GM19438 (cell line): ENCODE measurements at regions not wholly inside any gene's neighbourhood (a gene's known extent, or its start where the extent isn't known, plus 50 kb on each side); places are given as distances from the start of the nearest gene placed in this dataset.

Experiments used
- ATAC-seq: cut with Tn5 transposase; IDR thresholded peaks from one replicate; pipeline ENCODE4 v1.9.1; 2021; ENCODE audit warnings: low read depth; ENCODE audit not compliant: unreplicated experiment

DNA sequence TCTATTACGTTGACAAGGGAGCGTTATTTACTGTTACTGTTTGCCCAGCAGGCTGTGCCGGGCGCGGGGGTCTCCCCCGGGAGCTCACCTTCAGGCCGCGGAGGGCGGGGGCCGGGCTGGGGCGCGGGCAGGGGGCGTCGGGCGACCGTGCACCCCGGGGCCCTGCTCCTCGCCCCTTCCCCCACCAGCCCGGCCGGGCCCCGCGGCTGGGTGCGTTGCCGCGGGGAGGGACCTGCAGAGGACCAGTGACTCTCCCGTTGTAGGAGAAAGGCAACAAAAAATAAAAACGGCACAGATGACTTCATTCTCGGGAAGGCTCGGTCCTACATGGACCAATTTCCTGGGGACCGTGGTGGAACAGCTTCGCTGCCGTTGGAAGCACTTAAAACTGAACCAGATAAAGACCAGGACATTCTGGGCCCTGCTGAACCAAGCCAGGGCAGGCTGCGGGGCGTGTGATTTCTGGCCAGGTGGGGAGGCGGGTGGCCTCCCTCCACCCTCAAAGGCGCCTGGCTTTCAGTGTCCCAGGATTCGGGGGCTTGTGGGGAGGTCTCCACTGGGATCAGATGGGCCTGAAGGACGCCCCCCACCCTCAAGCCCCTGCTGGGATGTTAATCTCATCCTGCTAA, 57.4 kb downstream of the IGLL1 start:
- ATAC-seq = no peak

DNA sequence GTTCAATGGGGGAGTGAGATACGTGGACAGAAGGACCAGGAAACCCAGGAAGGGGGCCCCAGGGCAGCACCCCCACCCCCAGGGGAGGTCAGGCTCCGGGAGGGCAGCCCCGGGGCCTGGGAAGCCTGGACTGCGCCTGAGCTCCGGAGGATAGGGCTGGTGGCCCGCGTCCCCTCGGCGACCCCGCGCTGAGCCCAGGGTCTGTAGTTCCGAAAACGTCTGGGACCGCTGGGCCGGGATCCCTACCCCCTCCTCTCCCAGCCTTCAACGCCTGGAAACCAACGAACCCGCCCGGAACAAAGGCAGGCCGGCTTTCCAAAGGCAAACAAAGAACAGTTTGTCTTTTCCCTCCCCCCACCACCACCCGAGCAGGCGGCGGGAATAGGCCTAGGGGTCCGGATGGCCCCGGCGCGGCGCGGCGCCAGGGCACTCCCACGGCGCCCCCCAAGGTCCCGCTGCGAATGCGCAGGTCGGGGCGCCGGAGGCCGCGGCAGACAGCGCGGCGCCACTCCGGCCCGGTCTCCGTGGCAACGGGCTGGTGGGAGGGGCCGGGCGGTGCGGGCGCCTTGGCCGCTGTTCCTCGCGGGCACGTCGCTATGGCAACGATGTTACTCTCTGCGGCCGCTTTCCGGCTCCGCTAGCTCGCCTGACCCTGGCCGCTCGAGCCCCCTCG, 58.5 kb downstream of the IGLL1 start:
- ATAC-seq = peak; percentile 75

DNA sequence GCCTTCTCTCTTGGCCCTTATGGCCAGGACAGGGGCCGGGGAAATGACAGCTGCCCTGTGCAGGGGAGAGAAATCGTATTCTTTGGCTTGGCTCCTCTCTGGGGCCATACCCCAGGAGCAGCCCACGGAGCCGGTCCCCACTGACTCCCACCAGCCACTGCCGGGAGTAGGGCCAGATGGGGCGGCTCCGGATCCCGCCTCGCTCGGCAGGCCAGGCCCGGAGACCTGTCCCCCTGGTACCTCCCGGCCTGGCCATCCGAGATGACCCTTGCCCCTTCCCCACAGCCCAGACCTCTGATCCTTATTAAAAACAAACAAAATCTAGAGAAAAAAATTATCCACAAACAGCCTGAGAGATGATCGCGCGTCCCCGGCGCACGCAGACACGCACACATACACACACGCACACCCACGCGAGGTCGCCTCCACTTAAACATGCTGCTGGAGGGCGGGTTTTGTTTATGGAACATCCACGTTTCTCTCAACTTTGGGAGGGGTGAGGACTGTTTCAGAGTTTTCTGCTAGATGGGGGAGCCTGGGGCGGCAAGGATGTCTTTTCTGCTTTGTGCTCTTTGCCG, 59.1 kb downstream of the IGLL1 start:
- ATAC-seq = no peak

DNA sequence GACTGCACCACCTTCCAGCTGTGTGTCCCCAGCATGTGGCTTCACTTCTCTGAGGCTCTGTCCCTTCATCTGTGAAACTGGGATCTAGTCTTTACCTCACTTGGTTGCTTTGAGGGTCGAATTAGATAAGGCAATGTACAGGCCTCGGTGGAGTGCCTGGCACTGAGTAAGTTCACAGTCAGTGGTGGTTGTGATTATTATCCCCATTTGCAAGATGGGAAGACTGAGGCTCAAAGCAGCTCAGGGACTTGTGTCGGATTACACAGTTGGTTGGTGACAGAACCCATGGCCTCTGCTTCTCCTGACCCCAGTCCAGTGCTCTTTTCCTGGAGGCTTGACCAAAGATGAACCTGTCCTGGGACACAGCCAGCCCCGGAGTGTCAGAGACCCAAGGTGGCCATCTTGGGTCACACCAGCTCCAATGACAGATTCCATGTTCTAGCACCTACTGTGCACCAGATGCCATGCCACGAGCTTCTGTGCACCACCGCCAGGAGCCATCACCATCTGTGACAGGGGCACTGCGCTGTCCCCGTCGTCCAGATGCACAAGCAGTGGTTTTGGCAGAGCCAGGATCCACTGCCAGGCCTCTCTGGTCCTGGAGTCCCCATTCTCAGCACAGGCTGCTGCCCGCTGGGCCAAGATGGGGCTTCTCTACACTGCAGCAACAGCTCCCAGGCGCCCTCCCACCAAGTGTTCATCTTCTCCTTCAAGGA, 60.5 kb downstream of the IGLL1 start:
- ATAC-seq = no peak

DNA sequence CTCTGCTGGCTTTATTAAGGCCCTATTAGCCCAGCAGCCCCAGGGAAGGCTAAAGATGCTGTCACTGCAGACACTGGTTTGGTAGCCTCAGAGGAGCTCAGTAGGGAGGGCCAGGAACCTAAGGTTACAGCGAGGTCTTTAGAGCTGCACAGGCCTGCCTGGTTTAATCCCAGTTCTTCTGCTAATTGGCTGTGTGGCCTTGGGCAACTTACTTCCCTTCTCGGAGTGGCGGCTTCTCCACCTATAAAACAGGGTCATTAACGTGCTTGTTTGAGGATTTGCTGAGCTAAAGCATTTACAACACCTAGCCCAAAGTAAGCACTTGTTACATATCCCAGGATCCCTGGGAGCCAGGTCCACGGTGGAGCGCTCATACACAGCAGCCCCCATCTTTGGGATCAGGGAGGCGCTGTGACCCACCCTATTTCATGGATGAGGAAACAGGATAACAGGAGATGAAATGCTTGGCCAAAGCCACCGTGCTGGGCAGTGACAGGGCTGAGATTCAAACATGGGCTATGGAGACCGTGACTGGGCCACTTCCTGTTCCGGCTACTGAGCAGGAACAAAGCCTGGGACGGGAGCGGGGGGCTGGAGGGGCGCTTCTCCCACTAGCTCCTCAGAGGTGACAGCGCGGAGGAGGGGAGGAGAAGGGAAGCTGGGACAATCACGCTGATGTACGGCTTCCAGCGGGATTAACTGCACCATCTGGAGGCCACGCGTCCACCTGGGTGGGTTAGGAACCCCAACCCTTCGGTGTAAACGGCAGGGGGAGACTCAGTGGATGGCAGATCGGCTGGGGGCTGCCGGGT, 61.5 kb downstream of the IGLL1 start:
- no peak for ATAC-seq

DNA sequence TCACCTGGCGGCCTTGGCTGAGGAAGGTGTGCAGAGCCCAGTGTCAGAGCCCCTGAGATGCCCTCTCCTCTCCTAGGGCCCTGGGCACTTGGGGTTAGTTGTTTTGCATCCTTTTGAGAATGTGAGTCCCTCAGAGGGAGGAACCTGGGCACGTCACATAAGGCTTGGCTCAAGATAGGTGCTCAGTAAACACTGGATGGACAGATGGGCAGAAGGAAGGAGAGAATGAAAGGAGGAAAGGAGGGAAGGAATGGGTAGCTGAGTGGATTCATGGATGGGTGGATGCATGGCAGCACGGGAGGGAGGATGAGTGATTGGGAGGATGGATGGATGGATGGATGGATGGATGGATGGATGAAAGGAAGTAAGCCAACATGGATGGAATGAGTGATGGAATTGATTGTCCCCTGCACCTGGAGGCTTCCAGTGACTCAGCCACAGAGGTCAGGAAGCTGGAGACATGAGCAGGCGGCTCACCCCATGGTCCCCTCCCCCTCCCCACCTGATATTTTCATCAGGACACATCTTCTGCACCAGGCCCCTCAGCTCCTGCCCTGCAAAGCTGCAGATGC, 62.2 kb downstream of the IGLL1 start:
- no peak for ATAC-seq

DNA sequence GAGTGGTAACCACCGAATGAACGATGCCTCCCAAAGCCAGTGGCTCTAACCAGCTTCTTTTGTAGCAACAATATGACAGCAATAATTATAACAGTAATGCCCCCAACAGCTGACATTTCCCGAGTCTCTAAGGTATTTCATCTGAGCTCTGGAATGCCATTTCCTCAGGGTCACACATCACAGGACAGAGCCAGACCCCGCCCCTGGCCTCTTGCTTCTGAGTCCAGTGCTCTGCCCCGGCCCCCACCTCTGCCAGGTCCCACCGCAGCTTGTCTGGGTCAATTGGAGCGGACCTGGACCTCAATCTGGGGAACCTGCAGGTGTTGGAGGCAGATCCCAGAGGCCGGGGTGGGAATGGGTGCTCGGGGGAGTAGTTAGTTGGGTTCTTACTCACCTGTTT, 63.8 kb downstream of the IGLL1 start:
- no peak for ATAC-seq

DNA sequence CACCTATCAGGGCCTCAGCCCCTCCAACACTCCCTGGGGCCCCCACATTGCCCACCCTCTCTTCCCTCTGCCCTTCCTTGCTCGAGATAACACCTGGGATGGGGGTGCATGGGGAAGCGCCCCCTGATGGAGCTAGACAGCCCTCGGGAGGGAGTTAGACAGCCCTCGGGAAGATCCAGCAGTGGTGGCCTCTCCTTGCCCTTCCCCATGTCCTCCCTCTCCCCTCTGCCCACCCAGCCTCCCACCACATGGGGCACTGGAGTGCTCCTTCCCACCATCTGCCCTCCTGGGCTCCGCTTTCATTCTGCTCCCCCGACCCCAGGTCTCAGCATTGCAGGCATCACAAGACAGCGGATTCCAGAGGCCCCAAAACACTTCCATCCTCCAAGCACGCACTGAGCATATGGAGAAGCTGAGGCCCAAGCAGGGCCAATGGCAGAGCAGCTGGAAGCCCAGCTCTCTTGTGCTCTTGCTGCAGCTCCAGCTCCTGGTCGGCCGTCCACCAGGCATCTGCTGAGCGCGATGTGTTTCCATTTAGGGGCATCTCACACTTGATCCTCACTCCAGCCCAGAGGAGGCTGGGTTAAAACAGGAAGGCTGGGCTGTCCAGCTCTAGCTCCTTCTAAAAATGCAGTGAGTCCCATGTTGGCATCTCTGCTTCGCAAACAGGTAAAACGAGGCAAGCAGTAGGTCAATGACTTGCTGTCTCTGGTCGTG, 65.6 kb downstream of the IGLL1 start:
- no peak for ATAC-seq

DNA sequence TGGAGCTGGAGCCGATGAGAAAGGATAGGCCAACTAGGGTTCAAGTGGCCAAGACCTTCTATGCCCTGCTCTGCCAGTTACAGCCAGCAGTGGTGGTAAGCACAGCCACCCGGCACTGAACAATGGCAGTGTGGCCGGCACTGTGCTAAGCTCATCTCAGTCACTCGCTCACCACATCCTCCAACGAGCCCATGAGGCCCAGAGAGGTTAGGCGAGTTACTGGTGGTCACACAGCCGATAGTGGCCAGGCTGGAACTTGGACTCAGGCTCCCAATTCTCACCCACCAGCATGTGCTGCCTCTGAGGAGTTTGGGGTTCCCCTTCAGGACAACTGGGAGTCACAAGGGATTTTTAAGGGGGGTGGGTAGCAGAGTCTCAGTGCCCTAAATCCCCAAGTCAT, 66.4 kb downstream of the IGLL1 start:
- ATAC-seq = no peak

DNA sequence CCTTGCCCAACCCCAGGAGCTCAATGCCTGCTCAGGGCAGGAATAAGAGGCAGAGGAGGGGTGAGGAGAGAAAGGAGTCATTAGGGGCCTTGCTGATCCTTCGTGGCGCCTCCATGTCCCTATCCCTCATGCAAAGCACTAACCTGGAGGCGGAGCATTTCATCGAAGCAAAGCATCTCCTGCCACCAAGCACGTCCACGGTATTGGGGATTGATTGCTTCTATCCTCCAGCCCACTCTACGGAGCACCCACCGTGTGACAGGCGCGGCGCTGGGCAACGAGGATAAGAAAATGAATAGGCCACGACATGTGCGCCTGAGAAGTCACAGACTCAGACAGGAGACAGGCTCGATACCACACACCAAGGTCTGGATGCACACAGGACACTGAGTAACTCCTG, 67.0 kb downstream of the IGLL1 start:
- ATAC-seq = no peak

DNA sequence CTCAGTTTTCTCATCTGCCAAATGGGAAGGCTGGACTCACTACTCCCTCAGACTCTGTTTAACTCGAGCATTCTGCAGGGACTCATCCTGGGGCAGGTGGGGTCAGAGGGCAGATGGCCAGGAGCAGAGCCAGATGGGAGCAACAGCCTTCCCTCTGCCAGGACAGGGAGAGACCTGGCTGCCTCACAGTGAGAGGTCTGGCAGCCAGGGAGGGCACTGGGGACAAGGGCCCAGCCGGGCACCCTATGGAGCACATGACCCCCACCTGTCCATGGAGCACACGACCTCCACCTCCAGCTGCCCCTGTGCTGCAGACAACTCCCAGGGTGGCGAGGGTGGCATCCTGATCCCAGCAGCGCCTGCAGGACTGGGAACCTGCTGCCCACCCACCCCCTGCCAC, 67.4 kb downstream of the IGLL1 start:
- no peak for ATAC-seq

DNA sequence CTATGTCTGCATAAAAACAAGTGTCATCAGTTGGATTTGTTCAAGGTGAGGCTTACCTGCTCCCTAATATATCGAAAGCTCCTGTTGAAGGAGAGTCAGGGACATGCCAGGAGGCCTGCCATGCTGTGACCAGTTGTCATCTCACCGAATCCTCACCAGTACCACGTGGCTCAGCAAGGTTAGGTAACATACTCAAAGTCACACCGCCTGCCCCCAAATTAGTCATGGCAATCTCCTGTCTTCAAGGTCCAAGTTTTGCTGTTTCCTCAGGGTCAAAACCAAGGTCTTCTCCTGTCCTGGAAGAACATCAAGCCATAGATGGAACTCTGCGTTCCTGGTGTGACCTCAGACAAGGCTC, 67.8 kb downstream of the IGLL1 start:
- ATAC-seq = no peak

DNA sequence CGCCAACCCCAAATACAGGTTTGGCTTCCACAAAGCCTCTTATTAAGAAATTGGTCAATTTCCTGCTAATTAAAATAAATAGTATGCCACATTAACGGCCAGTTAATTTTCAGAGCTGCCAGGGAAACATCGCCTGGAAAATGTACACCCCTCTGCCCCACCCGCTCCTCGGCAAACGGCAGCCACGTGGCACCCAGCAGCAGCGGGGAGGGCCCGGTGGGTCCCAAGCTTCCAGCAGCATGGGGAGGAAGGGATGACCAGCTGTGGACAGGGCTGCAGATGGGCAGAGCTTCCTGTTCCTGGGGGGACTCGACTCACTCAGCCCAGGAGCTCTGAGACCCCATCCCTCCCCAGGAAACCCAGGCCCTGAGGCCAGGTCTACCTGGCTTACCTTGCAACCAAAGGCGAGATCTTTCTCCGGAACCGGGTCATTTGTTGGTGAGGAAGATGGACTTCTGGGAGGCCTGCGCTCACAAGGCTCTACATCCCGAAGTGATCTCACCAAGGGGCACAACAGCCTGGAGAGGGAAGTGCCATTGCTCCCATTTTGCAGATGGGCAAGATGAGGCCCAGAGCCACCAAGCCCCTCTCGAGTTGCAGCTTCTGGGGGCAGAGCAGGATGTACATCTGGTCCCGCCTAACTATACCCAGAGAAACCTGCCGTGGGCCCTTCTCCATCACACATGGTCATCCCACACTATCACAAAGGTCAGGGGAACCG, 68.3 kb downstream of the IGLL1 start:
- no peak for ATAC-seq

DNA sequence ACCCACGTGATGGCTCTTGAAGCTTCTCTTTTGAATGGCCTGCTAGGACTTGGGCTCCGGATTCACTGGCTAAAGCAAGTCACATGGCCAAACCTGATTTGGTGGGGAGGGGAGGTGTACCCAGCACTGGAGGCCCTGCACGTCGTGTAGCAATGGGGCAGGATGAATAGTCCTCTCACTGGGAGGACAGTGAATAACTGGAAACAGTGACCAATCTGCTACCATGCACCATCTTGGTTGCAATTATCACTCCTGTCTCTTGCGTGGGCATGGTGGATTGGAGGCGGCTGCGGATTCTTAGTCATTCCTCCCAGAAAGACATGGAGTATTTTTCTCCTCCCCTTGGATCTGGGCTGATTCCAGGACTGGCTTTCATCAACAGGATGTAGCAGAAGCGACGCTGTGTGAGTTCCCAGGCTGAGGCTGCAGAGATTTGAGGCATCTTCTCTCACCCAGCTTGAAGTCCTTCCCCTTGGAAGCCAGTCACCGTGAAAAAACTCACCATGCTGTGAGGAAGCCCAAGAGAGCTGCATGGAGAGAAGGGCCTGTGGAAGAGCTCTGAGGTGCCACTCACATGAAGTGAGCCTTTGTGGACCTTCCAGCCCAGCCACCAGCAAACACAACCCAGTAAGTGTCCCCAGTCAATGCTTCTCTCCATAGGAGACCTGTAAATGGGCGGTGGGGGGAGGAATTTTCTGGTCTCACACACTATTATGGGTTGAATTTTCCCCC, 70.4 kb downstream of the IGLL1 start:
- ATAC-seq = no peak

DNA sequence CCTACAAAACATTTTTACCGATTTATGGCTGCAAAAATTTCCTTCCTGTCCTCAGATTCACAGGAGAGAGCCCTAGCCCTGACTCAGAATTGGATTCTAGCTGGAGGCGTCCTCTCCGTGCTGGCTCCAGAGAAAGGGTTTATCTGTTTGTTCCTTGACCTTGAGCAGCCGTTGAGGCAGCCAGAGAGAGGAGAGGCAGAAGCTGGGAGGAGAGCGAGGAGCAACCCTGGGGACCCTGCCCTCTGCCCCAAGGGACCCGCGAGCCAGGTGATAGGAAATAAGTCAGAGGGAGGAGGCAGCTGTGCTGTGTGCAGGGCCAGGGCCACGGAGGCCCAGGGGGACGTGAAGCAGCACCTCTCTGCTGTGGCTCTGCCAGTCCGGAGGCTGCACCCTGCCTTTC, 75.6 kb downstream of the IGLL1 start:
- ATAC-seq = no peak

DNA sequence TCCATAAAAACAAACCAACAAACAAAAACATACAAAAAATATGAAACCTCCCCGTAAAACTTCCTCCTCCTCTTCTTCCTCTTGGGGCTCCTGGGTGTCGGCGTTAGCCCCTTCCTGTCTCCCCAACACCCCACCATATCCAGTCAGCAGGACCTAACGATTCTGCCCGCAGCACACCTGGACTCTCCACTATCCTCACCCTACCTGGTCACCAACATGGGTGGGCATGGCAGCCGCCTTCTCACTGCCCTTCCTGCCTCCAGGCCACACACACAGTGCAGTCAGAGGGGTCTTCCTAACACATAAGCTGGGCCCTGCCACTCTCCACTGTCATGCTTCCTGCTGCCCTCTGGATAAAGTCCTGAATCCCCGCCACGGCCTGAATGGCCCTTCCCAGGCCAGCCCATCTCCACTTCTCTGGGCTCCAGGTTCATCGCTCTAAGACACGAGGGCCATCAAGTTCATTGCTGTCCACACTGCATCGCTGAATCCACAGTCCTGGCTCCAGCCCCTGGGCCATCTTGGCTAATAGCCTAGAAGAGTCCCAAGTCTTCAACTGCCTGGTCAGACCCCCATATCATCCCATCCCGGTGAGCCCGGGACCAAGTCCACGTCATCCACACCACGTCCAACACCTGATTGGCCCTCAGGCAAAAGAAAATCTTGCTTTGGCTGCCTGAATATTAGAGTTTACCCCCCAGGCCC, 76.2 kb downstream of the IGLL1 start:
- ATAC-seq = no peak

DNA sequence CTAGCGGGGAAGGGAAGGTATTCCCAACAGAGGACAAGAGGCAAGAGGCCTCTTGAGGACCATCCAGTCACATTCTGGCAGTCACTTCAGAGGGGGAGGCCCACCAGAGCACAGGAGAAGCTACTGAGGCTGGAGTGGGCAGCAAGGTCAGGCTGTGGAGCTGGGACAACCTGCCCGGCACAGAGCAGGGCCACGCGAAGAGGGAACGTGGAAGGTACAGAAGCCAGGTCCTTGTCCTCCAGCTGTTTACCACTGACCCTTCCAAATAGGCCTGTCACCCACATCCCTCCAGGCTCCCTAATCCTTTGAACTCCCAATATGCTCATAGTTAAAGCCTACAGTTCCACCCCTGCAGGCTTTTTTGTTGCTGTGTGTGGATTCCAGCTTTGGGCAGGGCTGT, 76.9 kb downstream of the IGLL1 start:
- ATAC-seq = no peak

DNA sequence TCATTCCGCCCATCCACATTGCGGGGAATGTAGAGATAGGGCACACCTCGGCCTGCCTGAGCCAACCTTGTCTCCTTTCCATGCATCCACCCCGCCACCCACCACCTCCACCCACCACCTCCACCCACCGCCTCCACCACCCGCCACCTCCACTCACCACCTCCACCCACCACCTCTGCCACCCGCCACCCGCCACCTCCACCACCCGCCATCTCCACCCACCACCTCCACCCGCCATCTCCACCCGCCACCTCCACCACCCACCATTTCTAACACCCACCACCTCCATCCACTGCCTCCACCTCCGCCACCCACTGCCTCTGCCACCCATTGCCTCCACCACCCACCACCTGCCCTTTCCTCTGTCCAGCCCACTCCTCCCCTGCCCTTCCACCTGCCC, 78.4 kb downstream of the IGLL1 start:
- ATAC-seq = no peak
